K562 (cell line): ENCODE measurements at regions not wholly inside any gene's neighbourhood (a gene's known extent, or its start where the extent isn't known, plus 50 kb on each side); places are given as distances from the start of the nearest gene placed in this dataset.

Experiments
- EP300 ChIP-seq: IDR thresholded peaks from 2 replicates; pipeline ENCODE4 v1.6.1; 2012; ENCODE audit warnings: low read length, improper control_type of control experiment
- POLR2AphosphoS5 ChIP-seq: IDR thresholded peaks from 2 replicates; pipeline ENCODE4 v1.6.1; 2011; ENCODE audit warnings: mild to moderate bottlenecking, low read depth, low read length, moderate library complexity; ENCODE audit not compliant: control insufficient read depth, insufficient read depth
- SREBF2 ChIP-seq: sonication (generic); formaldehyde crosslinking; IDR thresholded peaks from 2 replicates; pipeline ENCODE4 v1.4.0; 2020; ENCODE audit warnings: mild to moderate bottlenecking, missing genetic modification reagents
- TCF7L2 ChIP-seq: fragments of 150-350 bp; IDR thresholded peaks from 2 replicates; pipeline ENCODE4 v1.6.1; 2016; ENCODE audit warnings: low read depth, mild to moderate bottlenecking, low read length, moderate library complexity

DNA sequence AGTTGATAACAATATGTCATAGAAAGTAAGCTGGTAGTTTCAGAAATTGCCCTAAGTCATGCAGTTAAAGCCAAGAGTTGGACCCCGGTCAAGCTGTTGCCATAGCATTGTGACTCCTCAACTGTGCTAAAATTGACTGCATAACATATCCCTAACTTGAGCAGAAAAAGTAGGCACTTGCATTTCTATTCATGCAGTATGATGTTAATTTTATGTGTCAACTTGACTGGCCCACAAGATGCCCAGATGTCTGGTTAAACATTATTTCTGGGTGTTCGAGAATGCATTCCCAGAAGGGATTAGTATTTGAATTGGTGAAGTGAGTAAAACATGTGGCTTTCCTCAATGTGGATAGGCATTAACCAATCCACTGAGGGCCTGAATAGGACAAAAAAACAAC is 136.4 kb downstream of the GPR63 start:
- TF ChIP-seq POLR2AphosphoS5 (no peak), SREBF2 (CRISPR knock-in tag) (no peak), TCF7L2 (no peak), EP300 (no peak)
